ENCODE measurements at regions not wholly inside any gene's neighbourhood (a gene's known extent, or its start where the extent isn't known, plus 50 kb on each side); places are given as distances from the start of the nearest gene placed in this dataset.
"Not testable (repeated sequence)": the region's sequence is repeated elsewhere in the genome, so short reads cannot be mapped to it uniquely, and the experiment has no call there.

GRCh38 chr18:30929718-30930117 is 112.8 kb downstream of the DSC3 start:
- no peak for DNase-seq

GRCh38 chr18:30929065-30929464 is 113.5 kb downstream of the DSC3 start:
- no peak for DNase-seq

GRCh38 chr18:30927517-30928075 is 114.9 kb downstream of the DSC3 start:
- no peak for DNase-seq

GRCh38 chr18:30927042-30927441 is 115.5 kb downstream of the DSC3 start:
- DNase-seq: no peak

- no peak for DNase-seq
Measured at GRCh38 chr18:30925795-30926194, 116.7 kb downstream of the DSC3 start.

GRCh38 chr18:30920757-30921156 is 121.8 kb downstream of the DSC3 start:
- DNase-seq: no peak

- no peak for DNase-seq
Measured at GRCh38 chr18:30920351-30920750, 122.2 kb downstream of the DSC3 start.

GRCh38 chr18:30917651-30918050 is 124.9 kb downstream of the DSC3 start:
- no peak for DNase-seq

GRCh38 chr18:30915336-30915988 is 127.1 kb downstream of the DSC3 start:
- no peak for DNase-seq

- no peak for DNase-seq
Measured at GRCh38 chr18:30908381-30908780, 134.2 kb downstream of the DSC3 start.

- no peak for DNase-seq
Measured at GRCh38 chr18:30903566-30903965, 139.0 kb downstream of the DSC3 start.

GRCh38 chr18:30889519-30890301 is 152.8 kb downstream of the DSC3 start:
- peak; percentile 41 to 52 for DNase-seq

- DNase-seq: no peak
Measured at GRCh38 chr18:30888344-30888743, 154.2 kb downstream of the DSC3 start.

GRCh38 chr18:30886998-30887397 is 155.5 kb downstream of the DSC3 start:
- DNase-seq: no peak

- no peak for DNase-seq
Measured at GRCh38 chr18:30870466-30870865, 172.1 kb downstream of the DSC3 start.

- no peak for DNase-seq
Measured at GRCh38 chr18:30862900-30863299, 179.6 kb downstream of the DSC3 start.

GRCh38 chr18:30860741-30861140 is 181.8 kb downstream of the DSC3 start:
- DNase-seq: no peak

GRCh38 chr18:30859036-30859435 is 183.5 kb downstream of the DSC3 start:
- no peak for DNase-seq

GRCh38 chr18:30858560-30858959 is 184.0 kb downstream of the DSC3 start:
- no peak for DNase-seq

- no peak for DNase-seq
Measured at GRCh38 chr18:30855762-30856161, 186.8 kb downstream of the DSC3 start.

- DNase-seq: peak; percentile 46 to 59
Measured at GRCh38 chr18:30852980-30853379, 189.6 kb downstream of the DSC3 start.

GRCh38 chr18:30852541-30852940 is 190.0 kb downstream of the DSC3 start:
- DNase-seq: no peak

- not testable (repeated sequence) for DNase-seq
Measured at GRCh38 chr18:30839056-30839561, 203.4 kb downstream of the DSC3 start.

- no peak for DNase-seq
Measured at GRCh38 chr18:30828700-30829099, 213.8 kb downstream of the DSC3 start.
